ENCODE measurements at regions not wholly inside any gene's neighbourhood (a gene's known extent, or its start where the extent isn't known, plus 50 kb on each side); places are given as distances from the start of the nearest gene placed in this dataset.
"Not testable (repeated sequence)": the region's sequence is repeated elsewhere in the genome, so short reads cannot be mapped to it uniquely, and the experiment has no call there.

DNA sequence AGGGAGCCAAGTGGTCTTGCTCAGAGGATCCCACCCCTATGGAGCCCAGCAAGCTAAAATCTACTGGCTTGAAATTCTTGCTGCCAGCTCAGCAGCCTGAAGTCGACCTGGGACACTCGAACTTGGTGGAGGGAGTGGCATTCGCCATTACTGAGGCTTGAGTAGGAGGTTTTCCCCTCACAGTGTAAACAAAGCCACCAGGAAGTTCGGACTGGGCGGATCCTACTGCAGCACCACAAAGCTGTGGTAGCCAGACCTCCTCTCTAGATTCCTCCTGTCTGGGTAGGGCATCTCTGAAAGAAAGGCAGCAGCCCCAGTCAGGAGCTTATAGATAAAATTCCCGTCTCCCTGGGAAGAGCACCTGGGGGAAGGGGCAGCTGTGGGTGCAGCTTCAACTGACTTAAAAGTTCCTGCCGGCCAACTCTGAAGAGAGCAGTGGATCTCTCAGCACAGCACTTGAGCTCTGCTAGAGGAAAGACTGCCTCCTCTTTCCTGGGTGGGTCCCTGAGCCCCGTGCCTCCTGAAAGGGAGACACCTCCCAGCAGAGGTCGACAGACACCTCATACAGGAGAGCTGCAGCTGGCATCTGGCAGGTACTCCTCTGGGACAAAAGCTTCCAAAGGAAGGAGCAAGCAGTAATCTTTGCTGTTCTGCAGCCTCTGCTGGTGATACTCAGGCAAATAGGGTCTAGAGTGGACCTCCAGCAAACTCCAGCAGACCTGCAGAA is 576.3 kb upstream of the NECTIN3 start:
- DNase-seq (ENCODE audit: low read depth in 4 of 4, low spot score in 2 of 4): no peak

DNA sequence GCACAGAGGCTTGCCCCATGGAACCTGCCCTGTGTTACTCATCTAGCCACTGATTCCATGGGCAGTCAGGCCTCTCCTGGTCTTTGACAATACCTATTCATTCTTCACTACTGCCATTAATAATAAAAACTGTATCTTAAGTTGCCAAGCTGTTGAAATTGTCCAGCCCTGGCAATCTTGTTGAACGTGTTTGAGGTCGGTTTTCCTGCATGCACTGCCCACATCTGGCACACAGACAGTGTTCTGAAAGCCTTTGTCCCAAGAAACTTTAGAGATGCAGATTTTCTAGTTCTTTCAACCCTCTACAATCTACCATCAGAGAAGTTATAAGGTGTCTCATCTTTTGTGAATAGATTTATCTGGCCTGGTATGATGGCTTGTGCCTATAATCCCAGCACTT is 567.2 kb upstream of the NECTIN3 start:
- DNase-seq (ENCODE audit: low read depth in 4 of 4, low spot score in 2 of 4): no peak

DNA sequence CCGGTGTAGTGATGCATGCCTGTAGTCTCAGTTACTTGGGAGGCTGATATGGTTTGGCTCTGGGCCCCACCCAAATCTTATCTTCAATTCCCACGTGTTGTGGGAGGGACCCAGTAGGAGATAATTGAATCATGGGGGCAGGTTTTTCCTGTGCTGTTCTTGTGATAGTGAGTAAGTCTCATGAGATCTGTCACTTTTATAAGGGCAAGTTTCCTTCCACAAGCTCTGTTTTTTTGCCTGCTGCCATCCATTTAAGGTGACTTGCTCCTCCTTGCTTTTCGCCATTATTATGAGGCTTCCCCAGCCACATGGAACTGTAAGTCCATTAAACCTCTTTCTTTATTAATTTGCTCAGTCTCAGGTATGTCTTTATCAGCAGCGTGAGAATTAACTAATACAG is 566.7 kb upstream of the NECTIN3 start:
- no peak for DNase-seq (ENCODE audit: low read depth in 4 of 4, low spot score in 2 of 4)

DNA sequence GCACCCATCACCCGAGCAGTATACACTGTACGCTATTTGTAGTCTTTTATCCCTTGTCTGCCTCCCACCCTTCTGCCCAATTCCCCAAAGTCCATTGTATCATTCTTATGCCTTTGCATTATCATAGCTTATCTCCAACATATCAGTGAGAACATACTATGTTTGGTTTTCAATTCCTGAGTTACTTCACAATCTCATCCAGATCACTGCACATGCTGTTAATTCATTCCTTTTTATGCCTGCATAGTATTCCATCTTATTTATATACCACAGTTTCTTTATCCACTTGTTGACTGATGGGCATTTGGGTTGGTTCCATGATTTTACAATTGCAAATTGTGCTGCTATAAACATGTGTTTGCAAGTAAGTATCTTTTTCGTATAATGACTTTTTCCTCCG is 564.7 kb upstream of the NECTIN3 start:
- no peak for DNase-seq (ENCODE audit: low read depth in 4 of 4, low spot score in 2 of 4)

DNA sequence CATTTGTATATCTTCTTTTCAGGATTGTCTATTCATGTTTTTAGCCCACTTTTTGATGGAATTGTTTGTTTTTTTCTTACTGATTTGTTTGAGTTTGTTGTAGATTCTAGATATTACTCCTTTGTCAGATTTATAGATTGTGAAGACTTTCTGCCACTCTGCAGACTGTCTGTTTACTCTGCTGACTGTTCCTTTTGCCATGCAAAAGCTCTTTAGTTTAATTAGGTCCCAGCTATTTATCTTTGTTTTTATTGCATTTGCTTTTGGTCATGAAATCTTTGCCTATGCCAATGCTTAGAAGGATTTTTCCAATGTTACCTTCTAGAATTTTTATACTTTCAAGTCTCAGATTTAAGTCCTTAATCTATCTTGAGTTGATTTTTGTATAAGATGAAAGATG is 564.0 kb upstream of the NECTIN3 start:
- DNase-seq (ENCODE audit: low read depth in 4 of 4, low spot score in 2 of 4): not testable (repeated sequence)

DNA sequence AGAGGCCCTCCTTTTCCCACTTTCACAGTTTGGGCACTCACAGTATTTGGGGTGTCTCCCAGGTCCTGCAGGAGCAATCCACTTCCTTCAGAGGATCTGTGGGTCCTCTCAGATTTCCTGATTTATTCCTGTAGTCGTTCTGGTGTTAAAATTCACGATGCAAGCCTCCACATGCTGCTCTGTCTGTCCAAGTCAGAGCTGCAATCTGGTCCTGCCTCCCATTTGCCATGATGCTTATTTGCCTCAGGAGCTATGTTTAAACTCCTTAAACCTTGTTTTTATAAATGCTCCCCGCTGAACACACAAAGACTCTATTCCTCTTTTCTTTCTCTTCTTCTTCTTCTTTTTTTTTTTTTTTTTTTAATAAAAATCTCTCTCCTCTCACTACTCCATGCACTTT is 558.7 kb upstream of the NECTIN3 start:
- DNase-seq (ENCODE audit: low read depth in 4 of 4, low spot score in 2 of 4): no peak

DNA sequence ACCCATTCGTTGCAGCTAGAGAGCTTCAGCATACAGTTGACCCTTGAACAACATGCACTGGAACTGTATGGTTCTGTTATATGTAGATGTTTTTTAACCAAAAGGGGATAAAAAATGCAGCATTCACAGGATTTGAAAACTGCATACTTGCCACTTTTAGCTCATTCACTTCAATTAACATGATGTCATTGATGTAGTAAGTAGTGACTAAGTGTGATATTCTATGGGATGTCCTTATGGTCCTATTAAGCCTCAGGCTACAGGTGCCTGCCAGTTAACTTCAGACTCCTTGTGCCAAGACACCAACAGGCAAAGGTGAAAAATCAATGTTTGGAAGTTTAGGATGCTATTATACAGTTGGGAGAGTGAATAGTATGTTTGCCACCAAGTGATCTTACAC is 553.6 kb upstream of the NECTIN3 start:
- DNase-seq (ENCODE audit: low read depth in 4 of 4, low spot score in 2 of 4): no peak

DNA sequence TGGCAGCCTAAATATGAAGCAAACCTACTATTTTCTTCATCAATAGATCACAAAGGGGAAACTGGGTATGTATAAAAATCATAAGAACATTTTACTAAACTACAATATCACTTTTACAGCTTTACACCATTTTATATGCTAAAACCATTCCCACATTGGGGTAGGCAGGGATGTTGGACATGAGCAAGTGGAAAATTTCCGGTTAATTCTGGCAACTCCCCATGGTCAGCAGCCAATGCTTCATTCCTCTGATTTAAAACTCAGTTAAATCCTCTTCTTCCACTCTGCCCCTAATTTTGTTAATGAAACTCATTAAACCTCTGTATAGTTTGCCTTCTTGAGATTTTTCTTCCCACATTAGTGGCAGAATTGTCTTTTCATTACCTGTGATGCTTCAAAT is 552.5 kb upstream of the NECTIN3 start:
- no peak for DNase-seq (ENCODE audit: low read depth in 4 of 4, low spot score in 2 of 4)

DNA sequence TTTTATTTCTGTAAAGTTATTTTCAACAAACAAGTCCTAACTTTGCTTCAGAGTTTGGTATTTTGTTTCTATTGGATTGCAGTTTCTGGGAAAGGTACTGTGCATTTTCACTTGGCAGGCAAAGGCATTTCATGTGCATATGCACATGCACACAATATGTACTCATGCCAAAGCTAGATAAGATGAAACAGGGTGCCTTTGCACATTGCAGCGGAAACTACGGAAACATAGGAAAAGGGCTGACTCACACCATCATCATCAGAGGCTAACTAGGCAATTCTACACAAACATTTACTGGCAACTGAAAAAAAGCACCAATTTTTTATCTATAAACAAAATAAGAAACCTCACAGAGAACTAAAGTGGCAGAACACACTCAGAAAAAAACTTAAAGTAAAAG is 550.6 kb upstream of the NECTIN3 start:
- no peak for DNase-seq (ENCODE audit: low read depth in 4 of 4, low spot score in 2 of 4)

DNA sequence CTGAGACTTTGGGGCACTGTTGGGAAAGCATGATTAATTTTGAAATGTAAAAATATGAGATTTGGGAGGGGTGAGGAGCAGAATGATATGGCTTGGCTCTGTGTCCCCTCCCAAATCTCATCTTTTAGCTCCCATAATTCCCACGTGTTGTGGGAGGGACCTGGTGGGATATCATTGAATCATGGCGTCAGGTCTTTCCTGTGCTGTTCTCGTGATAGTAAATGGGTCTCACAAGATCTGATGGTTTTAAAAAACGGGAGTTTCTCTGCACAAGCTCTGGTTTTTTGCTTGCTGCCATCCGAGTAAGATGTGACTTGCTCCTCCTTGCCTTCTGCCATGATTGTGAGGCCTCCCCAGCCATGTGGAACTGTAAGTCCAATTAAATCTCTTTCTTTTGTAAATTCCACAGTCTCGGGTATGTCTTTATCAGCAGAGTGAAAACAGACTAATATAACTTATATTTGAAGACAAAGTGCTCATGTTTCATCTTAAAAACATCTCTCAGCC is 546.0 kb upstream of the NECTIN3 start:
- DNase-seq (ENCODE audit: low read depth in 4 of 4, low spot score in 2 of 4): not testable (repeated sequence)

DNA sequence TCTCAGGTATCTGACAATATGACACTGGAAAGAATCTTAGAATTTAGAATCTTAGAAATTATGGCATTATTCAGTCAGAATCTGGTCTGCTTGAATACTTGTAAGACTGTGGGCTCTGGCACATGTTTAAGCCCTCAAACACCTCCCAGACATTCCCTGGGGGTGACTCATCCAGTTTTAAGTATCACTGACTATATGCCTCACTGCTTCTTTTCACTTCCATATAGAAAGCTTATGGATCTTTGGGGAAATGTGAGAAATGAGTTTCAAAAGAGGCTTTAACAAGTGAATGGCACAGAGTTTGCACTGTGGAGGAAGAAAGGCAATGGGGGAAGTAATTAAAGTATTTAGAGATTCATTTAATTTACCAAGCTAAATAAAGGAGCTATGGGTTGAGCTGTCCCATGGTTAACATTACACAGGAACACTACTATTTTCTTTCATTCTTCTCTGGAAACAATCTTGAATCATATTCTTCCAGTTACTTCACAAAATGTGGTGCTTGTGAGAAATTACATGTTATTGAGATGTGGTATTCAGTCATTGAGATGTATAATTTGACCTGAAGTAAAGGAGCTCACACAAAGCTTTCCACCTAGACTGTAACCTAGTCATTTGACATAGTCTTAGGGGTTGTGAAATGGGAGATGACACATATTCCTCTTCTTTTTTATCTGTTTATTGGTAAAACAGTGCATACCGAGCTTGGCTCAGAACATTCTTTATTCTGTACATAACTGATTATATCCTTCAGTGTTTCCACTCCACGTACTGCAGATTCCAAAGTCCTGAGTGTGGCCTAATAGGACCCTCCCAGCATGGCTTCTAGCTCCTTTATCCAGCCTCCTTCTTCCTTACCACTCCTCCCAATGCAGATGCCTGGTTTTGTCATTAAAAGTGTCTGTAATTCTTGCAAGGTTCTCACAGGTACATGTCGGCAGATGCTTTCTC is 544.6 kb upstream of the NECTIN3 start:
- no peak for DNase-seq (ENCODE audit: low read depth in 4 of 4, low spot score in 2 of 4)

DNA sequence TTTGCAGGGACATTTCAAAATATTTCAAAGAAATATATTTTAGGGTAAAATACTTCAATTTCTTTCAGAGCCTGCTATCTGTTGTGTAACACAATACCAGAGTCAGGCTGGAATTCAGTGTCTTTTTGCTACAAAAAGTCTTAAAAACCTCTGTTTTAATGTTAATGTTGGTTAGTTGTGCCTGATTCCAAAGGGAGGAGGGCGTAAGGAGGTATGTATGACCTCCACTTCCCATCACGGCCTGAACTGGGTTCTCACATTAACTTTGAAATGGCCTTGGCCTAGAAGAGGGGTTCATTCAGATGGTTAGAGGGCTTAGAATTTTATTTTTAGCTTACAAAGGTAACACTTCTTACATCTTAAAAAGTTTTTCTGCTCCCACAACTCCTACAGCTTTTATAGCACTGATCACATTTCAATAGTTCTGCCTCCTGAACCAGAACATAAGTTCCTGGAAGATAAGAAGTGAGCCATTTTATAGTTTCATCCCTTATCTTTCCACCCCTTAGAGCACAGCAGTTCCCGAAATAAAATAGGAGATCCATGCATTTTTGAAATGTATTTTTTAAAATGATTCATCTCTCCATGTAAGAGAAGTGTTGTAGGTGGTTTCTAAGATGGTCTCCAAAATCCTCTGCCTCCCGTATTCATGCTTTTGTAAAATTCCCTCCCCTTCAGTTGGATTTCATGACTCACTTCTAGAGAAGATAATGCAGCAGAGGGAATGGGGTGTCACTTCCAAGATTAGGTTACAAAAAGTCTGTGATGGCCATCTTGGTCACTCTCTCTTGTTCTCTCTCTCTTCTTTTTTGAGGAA is 543.1 kb upstream of the NECTIN3 start:
- DNase-seq (ENCODE audit: low read depth in 4 of 4, low spot score in 2 of 4): no peak

DNA sequence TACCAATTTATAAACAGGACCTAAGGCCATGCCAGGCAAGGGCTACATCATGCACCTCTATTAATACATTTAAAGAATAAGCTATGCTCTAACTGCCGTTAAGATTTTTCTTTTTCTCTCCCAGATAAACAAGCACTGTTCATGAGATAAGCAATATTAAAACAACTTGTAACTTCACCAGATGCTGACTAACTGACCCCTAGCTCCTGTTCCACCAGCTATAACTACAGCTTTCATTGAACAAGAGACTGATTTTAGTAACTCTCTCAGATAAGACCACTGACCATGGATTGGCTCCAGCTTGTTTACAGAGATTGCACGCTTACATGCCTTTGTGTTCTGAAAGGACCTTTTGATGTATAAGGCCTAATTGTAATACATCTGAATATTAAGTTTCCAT is 540.7 kb upstream of the NECTIN3 start:
- no peak for DNase-seq (ENCODE audit: low read depth in 4 of 4, low spot score in 2 of 4)

DNA sequence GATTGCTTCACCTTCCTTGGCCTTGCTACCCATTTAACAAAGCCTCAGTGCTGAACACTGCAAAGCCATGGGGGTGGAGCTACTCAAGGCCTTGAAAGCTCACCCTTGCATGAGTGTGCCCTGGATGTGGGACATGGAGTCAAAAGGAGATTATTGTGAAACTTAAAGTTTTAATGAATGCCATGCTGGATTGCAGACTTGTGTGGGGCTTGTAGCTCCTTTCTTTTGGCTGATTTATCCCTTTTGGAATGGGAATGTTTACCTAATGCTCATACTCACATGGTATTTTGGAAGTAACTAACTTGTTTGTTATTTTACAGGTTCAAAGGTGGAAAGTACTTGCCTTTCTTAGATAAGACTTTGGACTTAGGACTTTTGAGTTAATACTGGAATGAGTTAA is 538.5 kb upstream of the NECTIN3 start:
- no peak for DNase-seq (ENCODE audit: low read depth in 4 of 4, low spot score in 2 of 4)

DNA sequence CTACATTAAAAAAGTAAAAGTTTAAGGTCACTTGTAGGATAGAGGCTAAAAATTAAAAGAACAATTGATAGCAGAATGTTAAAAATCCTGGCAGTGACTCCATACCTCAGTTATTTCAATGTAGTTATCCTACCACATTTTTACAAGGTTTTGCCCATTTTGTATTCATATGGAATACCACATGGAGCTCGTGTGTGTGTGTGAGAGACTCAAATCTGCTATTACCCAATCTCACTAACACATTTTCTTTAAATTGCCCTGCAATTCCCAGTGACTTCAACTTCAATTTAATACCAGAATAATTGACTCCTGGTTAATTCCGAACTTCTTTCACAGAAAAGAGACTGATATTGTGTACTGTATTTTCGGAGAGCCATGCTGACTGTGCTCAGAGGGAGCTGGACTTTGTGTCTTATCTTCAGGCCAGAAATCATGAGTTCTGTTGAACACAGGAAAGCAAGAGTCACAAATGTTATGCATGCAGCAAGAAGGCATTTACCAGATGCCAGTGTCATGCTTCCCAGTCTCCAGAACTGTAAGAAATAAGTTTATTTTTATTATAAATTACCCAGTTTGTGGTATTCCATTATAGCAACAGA is 529.0 kb upstream of the NECTIN3 start:
- no peak for DNase-seq (ENCODE audit: low read depth in 4 of 4, low spot score in 2 of 4)

DNA sequence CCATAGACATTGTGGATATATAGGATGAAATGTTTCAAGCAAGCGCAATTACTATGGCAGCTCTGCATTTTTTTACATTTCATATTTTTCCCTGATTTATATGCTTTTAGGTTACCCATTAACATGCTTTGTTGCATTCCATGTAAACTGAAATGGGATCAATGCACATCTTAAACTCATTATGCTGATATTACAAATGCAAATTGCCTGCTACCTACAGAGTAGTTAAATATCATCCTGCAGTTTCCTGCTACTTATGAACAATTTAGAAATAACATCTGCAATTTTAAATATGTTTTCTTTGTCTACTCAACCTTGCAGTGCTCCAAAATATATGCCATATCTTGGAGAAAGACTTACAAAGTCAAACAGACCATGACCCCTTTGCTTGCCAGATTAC is 526.9 kb upstream of the NECTIN3 start:
- no peak for DNase-seq (ENCODE audit: low read depth in 4 of 4, low spot score in 2 of 4)

DNA sequence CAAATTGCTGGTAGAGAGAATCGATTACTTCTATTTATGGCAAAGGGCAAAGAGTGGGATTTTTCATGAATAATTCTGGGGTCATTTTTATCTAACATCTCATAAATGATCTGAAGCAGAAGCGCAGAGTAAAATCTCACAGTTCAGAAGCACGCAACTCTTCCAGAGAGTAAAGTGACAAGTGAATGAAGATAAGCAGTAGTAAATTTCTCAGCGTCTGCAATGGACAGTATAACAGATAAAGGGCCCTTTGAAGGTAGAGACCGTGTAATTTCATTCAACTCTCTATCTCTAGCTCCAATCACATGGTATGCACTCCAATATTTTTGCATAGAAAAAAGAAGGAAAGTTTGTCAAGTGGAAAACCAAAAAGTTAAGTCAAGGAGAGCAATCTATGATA is 521.1 kb upstream of the NECTIN3 start:
- no peak for DNase-seq (ENCODE audit: low read depth in 4 of 4, low spot score in 2 of 4)

DNA sequence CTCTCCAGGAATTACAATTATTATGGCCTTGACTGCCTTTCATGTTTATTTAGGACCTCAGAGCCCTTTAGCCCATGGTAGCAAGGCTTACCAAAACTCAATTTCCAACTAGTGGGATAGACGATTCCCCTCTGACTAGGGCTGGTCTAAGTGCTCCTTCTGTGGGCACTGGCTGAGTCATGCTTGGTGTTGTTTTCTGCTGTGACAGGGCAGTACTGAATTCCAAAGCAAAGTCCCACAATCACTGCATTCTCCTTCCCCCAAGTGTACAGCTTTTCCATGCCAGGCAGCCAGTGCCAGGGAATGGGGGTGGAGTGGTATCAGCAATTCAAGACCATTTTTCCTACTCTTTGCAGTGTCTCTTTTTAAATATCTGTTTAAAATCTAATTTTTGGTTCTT is 509.0 kb upstream of the NECTIN3 start:
- no peak for DNase-seq (ENCODE audit: low read depth in 4 of 4, low spot score in 2 of 4)

DNA sequence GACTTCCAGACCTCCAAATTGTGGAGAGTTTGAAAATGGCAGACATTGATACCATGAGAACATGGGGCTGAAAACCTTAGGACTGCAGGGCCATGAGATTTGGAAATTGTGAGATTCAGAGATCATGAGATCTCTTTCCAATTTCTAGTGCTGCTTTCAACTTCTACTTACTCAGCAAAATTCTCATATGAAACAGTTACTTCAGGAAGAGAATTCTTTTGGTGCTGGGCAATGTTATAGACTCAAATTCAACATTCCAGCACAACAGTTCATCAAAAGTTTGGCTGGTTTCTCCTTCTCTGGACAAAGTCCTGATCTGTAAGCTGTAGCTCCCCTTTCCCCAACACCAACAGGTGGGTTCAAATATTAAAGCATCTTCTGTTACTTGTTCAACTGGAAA is 506.9 kb upstream of the NECTIN3 start:
- no peak for DNase-seq (ENCODE audit: low read depth in 4 of 4, low spot score in 2 of 4)

DNA sequence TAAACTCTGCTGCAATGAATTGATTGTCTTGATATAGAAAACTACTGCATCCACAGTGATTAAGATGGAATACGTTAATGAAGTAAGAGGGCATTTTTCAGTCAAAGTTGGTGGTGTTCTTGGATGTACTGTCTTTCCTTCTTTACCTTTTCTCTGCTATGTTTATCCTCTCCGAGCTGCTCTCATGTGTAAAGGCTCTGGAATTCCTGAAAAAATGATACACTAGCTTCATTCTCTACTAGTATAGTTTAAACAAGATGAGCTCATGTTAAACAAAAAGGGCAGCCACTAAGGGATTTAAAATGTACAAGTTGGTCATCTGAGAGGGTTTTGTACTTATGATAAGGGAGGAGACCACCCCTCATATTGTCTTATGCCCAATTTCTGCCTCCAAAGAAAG is 504.6 kb upstream of the NECTIN3 start:
- no peak for DNase-seq (ENCODE audit: low read depth in 4 of 4, low spot score in 2 of 4)

DNA sequence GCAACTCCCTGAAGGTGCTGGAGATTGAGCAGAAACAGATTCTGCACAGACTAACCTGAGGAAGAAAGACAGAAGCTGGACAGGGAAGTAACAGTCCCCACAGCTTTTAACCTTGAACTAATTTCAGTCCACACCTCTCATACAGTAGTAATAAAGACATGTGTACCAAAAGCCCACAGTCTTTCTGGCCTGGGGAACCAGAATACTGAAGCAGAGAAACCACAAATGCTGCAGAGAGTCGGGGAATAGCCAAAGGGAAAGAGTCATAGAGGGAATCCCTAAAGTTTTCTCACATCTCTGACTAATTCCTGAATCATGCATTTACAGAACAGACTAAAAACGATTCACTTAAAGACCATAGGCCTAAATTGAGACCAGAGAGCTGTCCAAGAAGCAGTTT is 503.4 kb upstream of the NECTIN3 start:
- no peak for DNase-seq (ENCODE audit: low read depth in 4 of 4, low spot score in 2 of 4)

All from left renal cortex interstitium (tissue), 4 donors.